Thymus (tissue), 11 donors: ENCODE measurements at regions not wholly inside any gene's neighbourhood (a gene's known extent, or its start where the extent isn't known, plus 50 kb on each side); places are given as distances from the start of the nearest gene placed in this dataset.
"Not testable (repeated sequence)": the region's sequence is repeated elsewhere in the genome, so short reads cannot be mapped to it uniquely, and the experiment has no call there.

Experiments
- DNase-seq, 9 donors: peaks; one replicate each; pipeline ENCODE4 v3.0.0-alpha.2; 2013; ENCODE audit warnings: low spot score in 9 of 9, low read depth in 6 of 9, missing footprints in 1 of 9
- H3K27ac ChIP-seq, 2 donors: one replicate each; pipeline ENCODE4 v1.5.1; 2013; ENCODE audit warnings: control low read depth in 1 of 2, low read depth in 1 of 2, low read length in 1 of 2, mild to moderate bottlenecking in 1 of 2, moderate library complexity in 1 of 2
- H3K27me3 ChIP-seq, 2 donors: one replicate each; pipeline ENCODE4 v1.5.1; 2013; ENCODE audit warnings: low read length in 1 of 2; ENCODE audit not compliant: control insufficient read depth in 2 of 2, insufficient read depth in 1 of 2
- H3K36me3 ChIP-seq, 2 donors: one replicate each; pipeline ENCODE4 v1.5.1; 2013; ENCODE audit warnings: low read length in 1 of 2, mild to moderate bottlenecking in 1 of 2, moderate library complexity in 1 of 2; ENCODE audit not compliant: control insufficient read depth in 2 of 2, insufficient read depth in 2 of 2
- H3K4me1 ChIP-seq, 2 donors: one replicate each; pipeline ENCODE4 v1.5.1; 2013; ENCODE audit warnings: low read length in 2 of 2; ENCODE audit not compliant: control insufficient read depth in 2 of 2, insufficient read depth in 2 of 2
- H3K4me3 ChIP-seq, 2 donors: one replicate each; pipeline ENCODE4 v1.5.1; 2013; ENCODE audit warnings: low read length in 2 of 2, control low read depth in 1 of 2, mild to moderate bottlenecking in 1 of 2
- H3K9me3 ChIP-seq, 2 donors: one replicate each; pipeline ENCODE4 v1.5.1; 2013; ENCODE audit warnings: low read length in 1 of 2, mild to moderate bottlenecking in 1 of 2; ENCODE audit not compliant: control insufficient read depth in 2 of 2, insufficient read depth in 1 of 2
- WGBS: extraction: QIAGEN DNeasy Blood & Tissue Kit; methylation state at CpG from one replicate; pipeline ENCODE4 v1.1.7; 2013; 5-methylcytosine and 5-hydroxymethylcytosine counted together
- donor health status: healthy.

GRCh38 chr11:57938351-57938750, 85.3 kb upstream of the OR9Q1 start:
- H3K4me1 ChIP-seq = no peaks in the 10 kb centered on the region
- no peaks in the 10 kb centered on the region for H3K27me3 ChIP-seq
- no peak overlapping the region for H3K27ac ChIP-seq
- no peak overlapping the region for H3K4me3 ChIP-seq
- no peaks in the 10 kb centered on the region for H3K9me3 ChIP-seq
- no peak for DNase-seq
- WGBS = 92% methylated on average over 3 of the region's 3 CpGs
- H3K36me3 ChIP-seq = no peaks in the 10 kb centered on the region

GRCh38 chr11:57940044-57940756, 83.5 kb upstream of the OR9Q1 start:
- no peaks in the 10 kb centered on the region for H3K27me3 ChIP-seq
- DNase-seq = no peak
- H3K9me3 ChIP-seq = no peaks in the 10 kb centered on the region
- H3K4me3 ChIP-seq = no peak overlapping the region
- no peaks in the 10 kb centered on the region for H3K4me1 ChIP-seq
- no peak overlapping the region for H3K27ac ChIP-seq
- 88% methylated on average over 4 of the region's 4 CpGs for WGBS
- no peaks in the 10 kb centered on the region for H3K36me3 ChIP-seq

- Histone ChIP-seq H3K27ac (no peak overlapping the region), H3K4me1 (no peaks in the 10 kb centered on the region), H3K36me3 (no peaks in the 10 kb centered on the region), H3K4me3 (no peak overlapping the region), H3K9me3 (no peaks in the 10 kb centered on the region), H3K27me3 (no peaks in the 10 kb centered on the region)
- no peak for DNase-seq
- 94% methylated on average over 3 of the region's 3 CpGs for WGBS
Measured at GRCh38 chr11:57941875-57942274, 81.8 kb upstream of the OR9Q1 start.

DNA sequence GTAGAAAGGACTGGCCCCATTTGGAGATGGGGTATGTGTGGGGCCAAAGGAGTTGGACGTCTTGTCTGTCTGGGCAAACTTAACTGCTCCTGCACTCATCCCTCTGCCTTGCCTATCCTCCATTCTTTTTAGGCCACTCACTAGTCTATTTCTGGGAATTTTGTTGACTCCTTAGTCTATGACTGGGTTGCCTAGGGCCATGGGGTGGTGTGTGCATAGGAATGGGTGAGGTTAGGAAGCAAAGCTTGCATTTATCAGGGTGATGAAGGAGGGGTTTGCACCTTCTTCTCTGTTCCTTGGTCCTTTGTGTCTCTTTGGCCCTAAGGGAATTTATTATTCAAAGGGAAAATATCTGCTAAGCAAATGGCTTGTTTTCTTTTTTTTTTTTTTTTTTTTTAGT, 80.9 kb upstream of the OR9Q1 start:
- Histone ChIP-seq H3K4me3 (no peak overlapping the region), H3K27ac (no peak overlapping the region)
- 98% methylated on average over 1 of the region's 1 CpG for WGBS

DNA sequence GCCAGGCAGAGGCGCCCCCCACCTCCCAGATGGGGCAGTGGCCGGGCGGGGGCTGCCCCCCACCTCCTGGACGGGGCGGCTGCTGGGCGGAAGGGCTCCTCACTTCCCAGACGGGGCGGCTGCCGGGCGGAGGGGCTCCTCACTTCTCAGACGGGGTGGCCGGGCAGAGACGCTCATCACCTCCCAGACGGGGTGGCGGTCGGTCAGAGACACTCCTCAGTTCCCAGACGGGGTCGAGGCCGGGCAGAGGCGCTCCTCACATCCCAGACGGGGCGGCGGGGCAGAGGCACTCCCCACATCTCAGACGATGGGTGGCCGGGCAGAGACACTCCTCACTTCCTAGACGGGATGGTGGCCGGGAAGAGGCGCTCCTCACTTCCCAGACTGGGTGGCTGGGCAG, 79.9 kb upstream of the OR9Q1 start:
- WGBS = 95% methylated on average over 28 of the region's 28 CpGs
- not testable (repeated sequence) for DNase-seq, H3K4me3 ChIP-seq, H3K36me3 ChIP-seq, H3K27me3 ChIP-seq, H3K4me1 ChIP-seq, H3K27ac ChIP-seq, H3K9me3 ChIP-seq

More for the DNA sequence above, 80.9 kb upstream of the OR9Q1 start:
- H3K36me3 ChIP-seq = no peaks in the 10 kb centered on the region
- DNase-seq = no peak
- H3K4me1 ChIP-seq = no peaks in the 10 kb centered on the region
- H3K9me3 ChIP-seq = no peaks in the 10 kb centered on the region
- H3K27me3 ChIP-seq = no peaks in the 10 kb centered on the region

DNA sequence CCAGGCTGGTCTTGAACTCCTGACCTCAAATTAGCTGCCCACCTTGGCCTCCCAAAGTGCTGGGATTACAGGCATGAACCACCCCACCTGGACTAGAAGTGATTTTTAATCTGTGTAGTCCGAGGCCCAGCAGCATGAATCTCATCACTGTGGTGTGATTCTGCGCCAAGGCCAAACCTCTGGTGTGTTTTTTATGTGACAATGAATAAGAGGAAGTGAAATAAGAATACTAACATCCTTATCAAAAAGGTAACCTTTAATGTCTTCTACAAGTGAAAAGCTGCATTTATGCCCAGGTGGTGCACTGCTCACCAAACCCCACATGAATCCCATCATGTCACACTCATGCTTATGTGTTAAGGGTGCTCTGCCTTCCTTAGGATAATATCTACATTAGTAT, 77.1 kb upstream of the OR9Q1 start:
- Histone ChIP-seq H3K9me3 (no peaks in the 10 kb centered on the region), H3K36me3 (no peaks in the 10 kb centered on the region), H3K27me3 (no peaks in the 10 kb centered on the region), H3K27ac (no peak overlapping the region), H3K4me3 (no peak overlapping the region), H3K4me1 (no peaks in the 10 kb centered on the region)
- no peak for DNase-seq
- WGBS = 84% methylated on average over 2 of the region's 2 CpGs

DNA sequence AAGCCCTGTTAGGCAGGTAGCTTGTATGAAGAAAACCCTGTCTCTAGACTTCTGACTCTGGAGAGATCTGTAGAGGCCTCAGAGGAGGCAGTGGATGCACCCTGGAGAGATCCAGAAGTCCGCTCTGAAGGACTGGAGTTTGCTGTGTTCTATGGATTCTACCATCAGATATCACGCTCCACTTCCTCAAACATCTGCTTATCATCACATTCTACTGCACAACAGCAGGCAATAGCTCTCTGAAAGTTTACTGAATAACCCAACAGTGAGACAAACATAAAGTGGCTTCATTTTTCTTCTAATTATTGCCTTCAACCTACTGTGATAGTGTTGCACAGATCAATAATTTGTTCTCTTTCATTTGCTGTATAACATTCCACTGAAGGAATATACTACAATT, 59.0 kb upstream of the OR9Q1 start:
- H3K9me3 ChIP-seq = no peaks in the 10 kb centered on the region
- no peak overlapping the region for H3K27ac ChIP-seq
- 91% methylated on average over 2 of the region's 2 CpGs for WGBS
- DNase-seq = no peak
- H3K36me3 ChIP-seq = no peaks in the 10 kb centered on the region
- no peak overlapping the region for H3K4me3 ChIP-seq
- no peaks in the 10 kb centered on the region for H3K4me1 ChIP-seq
- no peaks in the 10 kb centered on the region for H3K27me3 ChIP-seq

- 91% methylated on average over 6 of the region's 6 CpGs for WGBS
- H3K4me1 ChIP-seq = no peaks in the 10 kb centered on the region
- no peak overlapping the region for H3K4me3 ChIP-seq
- DNase-seq = no peak
- H3K27ac ChIP-seq = no peak overlapping the region
- H3K36me3 ChIP-seq = no peaks in the 10 kb centered on the region
- H3K9me3 ChIP-seq = no peaks in the 10 kb centered on the region
- no peaks in the 10 kb centered on the region for H3K27me3 ChIP-seq
Measured at GRCh38 chr11:57971272-57972012, 52.2 kb upstream of the OR9Q1 start.

- no peaks in the 10 kb centered on the region for H3K4me1 ChIP-seq
- 34% methylated on average over 2 of the region's 2 CpGs for WGBS
- DNase-seq = no peak
- no peaks in the 10 kb centered on the region for H3K9me3 ChIP-seq
- no peaks in the 10 kb centered on the region for H3K27me3 ChIP-seq
- H3K27ac ChIP-seq = no peak overlapping the region
- H3K4me3 ChIP-seq = no peak overlapping the region
- no peaks in the 10 kb centered on the region for H3K36me3 ChIP-seq
Measured at GRCh38 chr11:57972013-57972367, 51.7 kb upstream of the OR9Q1 start.
